Cerebellar cortex (tissue), 1 donor: ENCODE measurements at regions not wholly inside any gene's neighbourhood (a gene's known extent, or its start where the extent isn't known, plus 50 kb on each side); places are given as distances from the start of the nearest gene placed in this dataset.

ENCODE experiments used
- DNase-seq: peaks from one replicate; pipeline ENCODE4 v3.0.0-alpha.2; 2015; ENCODE audit warnings: low spot score

GRCh38 chr4:104964410-104965175 lies 182.1 kb upstream of the TET2 start:
- no peak for DNase-seq

- no peak for DNase-seq
Observed at GRCh38 chr4:104966349-104967033, 180.2 kb upstream of the TET2 start.

GRCh38 chr4:104967034-104967401 lies 179.7 kb upstream of the TET2 start:
- no peak for DNase-seq

GRCh38 chr4:104969394-104970082 lies 177.1 kb upstream of the TET2 start:
- no peak for DNase-seq

GRCh38 chr4:104971462-104971861 lies 175.2 kb upstream of the TET2 start:
- no peak for DNase-seq

- no peak for DNase-seq
Observed at GRCh38 chr4:104973708-104974107, 173.0 kb upstream of the TET2 start.

- DNase-seq = no peak
Observed at GRCh38 chr4:104975617-104976016, 171.1 kb upstream of the TET2 start.

GRCh38 chr4:104976262-104976661 lies 170.4 kb upstream of the TET2 start:
- DNase-seq = no peak

GRCh38 chr4:104979083-104979760 lies 167.5 kb upstream of the TET2 start:
- no peak for DNase-seq

GRCh38 chr4:104983615-104984179 lies 163.0 kb upstream of the TET2 start:
- DNase-seq = no peak

GRCh38 chr4:104986306-104986705 lies 160.4 kb upstream of the TET2 start:
- DNase-seq = no peak

- no peak for DNase-seq
Observed at GRCh38 chr4:104989371-104989770, 157.3 kb upstream of the TET2 start.

- DNase-seq = no peak
Observed at GRCh38 chr4:105002278-105002677, 144.4 kb upstream of the TET2 start.

GRCh38 chr4:105014234-105014633 lies 132.4 kb upstream of the TET2 start:
- no peak for DNase-seq

- DNase-seq = no peak
Observed at GRCh38 chr4:105014635-105015034, 132.0 kb upstream of the TET2 start.

- DNase-seq = no peak
Observed at GRCh38 chr4:105015750-105016149, 130.9 kb upstream of the TET2 start.

- no peak for DNase-seq
Observed at GRCh38 chr4:105022811-105023667, 123.6 kb upstream of the TET2 start.

GRCh38 chr4:105023668-105024055 lies 123.0 kb upstream of the TET2 start:
- DNase-seq = no peak

GRCh38 chr4:105025263-105026017 lies 121.2 kb upstream of the TET2 start:
- DNase-seq = no peak

- no peak for DNase-seq
Observed at GRCh38 chr4:105036991-105037390, 109.7 kb upstream of the TET2 start.

- no peak for DNase-seq
Observed at GRCh38 chr4:105042451-105042850, 104.2 kb upstream of the TET2 start.
